ENCODE measurements at regions not wholly inside any gene's neighbourhood (a gene's known extent, or its start where the extent isn't known, plus 50 kb on each side); places are given as distances from the start of the nearest gene placed in this dataset.
"Not testable (repeated sequence)": the region's sequence is repeated elsewhere in the genome, so short reads cannot be mapped to it uniquely, and the experiment has no call there.

- not testable (repeated sequence) for TF ChIP-seq CTCF, POLR2A (IDR thresholded peaks at IDR 0.05)
Observed at GRCh38 chr3:90206482-90206881, 1099.1 kb downstream of the EPHA3 start.
